ENCODE measurements at regions not wholly inside any gene's neighbourhood (a gene's known extent, or its start where the extent isn't known, plus 50 kb on each side); places are given as distances from the start of the nearest gene placed in this dataset.
"Not testable (repeated sequence)": the region's sequence is repeated elsewhere in the genome, so short reads cannot be mapped to it uniquely, and the experiment has no call there.

GRCh38 chr2:109976319-109976718 lies 77.8 kb downstream of the LIMS3 start:
- H3K27ac ChIP-seq; H3K4me3 ChIP-seq (ENCODE audit: low read depth, low read length); H3K36me3 ChIP-seq (replicated peaks); H3K27me3 ChIP-seq (replicated peaks); DNase-seq; in situ Hi-C loops (cut with HindIII; ENCODE audit: low pct_ligation_motif_present, low sequenced_read_pairs): not testable (repeated sequence)

DNA sequence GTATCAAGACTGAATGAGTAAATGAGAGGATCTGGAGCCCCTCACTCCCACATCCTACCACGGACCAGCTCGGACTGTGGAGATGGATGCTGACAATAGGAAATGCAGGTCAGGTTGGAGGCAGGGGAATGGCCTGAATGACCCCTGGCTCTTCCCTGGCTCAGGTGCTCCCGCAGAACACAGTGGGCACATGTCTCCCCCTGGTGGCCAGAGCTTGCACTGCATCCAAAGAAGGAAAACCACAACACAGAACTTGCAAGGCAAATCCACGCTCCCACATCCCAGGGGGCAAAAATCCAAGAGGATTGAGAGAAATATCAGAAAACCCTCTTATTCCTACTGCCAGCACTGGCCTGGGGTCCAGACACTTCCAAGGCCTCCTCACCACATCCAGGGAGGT lies 82.3 kb downstream of the LIMS3 start:
- H3K27me3 ChIP-seq (replicated peaks); DNase-seq; H3K27ac ChIP-seq; in situ Hi-C loops (cut with HindIII; ENCODE audit: low pct_ligation_motif_present, low sequenced_read_pairs); H3K4me3 ChIP-seq (ENCODE audit: low read depth, low read length); H3K36me3 ChIP-seq (replicated peaks): not testable (repeated sequence)

DNA sequence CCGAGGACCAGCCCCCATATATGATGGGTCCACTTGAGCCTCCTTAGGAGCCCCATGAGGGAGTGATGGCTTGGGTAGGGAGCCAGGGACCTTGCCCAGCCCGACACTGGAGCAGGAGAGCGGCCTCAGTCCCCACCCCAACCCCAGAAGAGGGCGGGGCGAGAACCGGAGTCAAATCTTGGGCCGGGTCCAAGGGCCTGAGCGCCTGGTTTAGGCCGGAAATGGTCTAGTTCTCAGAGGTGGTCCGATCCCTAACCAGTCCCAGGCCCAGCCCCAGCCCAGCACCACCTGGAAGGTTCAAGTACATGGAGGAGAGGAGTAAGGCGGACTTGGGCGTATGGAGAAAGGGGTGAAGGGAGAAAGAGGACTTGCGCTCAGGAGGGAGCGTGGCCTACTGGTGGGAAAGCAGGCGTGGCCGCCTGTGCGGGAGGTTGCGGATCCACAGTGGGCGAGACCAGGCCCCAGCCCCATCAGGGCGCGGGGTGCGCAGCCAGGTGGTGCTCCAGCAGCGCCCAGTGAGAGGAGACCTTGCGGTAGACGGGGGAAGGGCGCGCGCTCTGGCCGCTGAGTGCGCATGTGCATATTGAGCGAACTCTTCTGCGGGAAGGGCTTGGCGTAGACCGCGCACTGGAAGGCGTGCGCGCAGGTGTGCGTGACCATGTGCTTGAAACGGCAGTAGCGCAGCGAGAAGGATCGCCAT lies 88.1 kb downstream of the LIMS3 start:
- H3K27ac ChIP-seq; H3K27me3 ChIP-seq (replicated peaks); DNase-seq; H3K4me3 ChIP-seq (ENCODE audit: low read depth, low read length); in situ Hi-C loops (cut with HindIII; ENCODE audit: low pct_ligation_motif_present, low sequenced_read_pairs); H3K36me3 ChIP-seq (replicated peaks): not testable (repeated sequence)

- H3K27ac ChIP-seq; in situ Hi-C loops (cut with HindIII; ENCODE audit: low pct_ligation_motif_present, low sequenced_read_pairs); H3K36me3 ChIP-seq (replicated peaks); H3K4me3 ChIP-seq (ENCODE audit: low read depth, low read length); H3K27me3 ChIP-seq (replicated peaks); DNase-seq: not testable (repeated sequence)
Measured at GRCh38 chr2:109987089-109987420, 88.6 kb downstream of the LIMS3 start.

DNA sequence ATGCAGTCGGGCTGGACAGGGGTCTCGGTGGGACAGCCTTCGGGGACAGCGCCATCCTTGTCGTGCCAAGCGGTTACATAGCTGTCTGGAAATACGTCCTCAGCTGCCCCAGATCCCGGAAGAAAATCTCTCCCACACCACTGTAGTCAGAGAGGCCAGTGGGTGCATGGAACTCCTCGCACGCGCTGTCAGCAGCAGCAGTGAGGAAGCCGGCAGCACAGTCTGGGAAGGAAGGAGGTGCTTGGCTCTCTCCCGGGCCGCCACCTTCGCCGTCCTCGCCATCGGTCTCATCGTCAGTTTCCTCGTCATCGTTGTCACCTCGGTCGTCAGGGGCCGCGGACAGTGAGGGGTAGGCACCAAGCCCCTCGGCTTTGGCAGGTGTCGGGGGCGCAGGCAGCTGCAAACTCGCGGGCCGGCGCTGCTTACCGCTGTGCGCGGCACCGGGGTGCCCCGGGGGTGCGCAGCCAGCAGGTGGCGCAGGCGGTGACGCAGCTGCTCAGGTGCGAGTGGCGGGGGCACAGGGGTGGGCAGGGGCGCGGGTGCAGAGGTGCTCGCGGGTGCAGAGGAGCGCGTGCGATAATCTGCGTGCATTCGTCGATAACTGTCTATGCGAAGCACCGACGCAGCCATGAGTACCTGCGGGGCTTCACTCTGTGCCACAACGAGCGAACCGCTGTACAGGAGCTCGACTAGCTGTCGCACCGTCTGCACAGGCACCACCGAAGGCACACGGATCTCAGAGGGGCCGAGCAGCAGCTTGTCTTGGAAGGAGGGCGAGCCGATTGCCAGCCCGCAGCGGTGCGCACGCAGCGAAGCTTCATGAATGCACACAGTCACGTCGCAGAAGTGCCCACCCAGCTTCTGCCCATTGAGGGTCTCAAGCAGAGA lies 89.2 kb downstream of the LIMS3 start:
- H3K27ac ChIP-seq; H3K36me3 ChIP-seq (replicated peaks); in situ Hi-C loops (cut with HindIII; ENCODE audit: low pct_ligation_motif_present, low sequenced_read_pairs): not testable (repeated sequence)

GRCh38 chr2:109999395-109999794 lies 100.9 kb downstream of the LIMS3 start:
- H3K27ac ChIP-seq; H3K36me3 ChIP-seq (replicated peaks); H3K4me3 ChIP-seq (ENCODE audit: low read depth, low read length); H3K27me3 ChIP-seq (replicated peaks); in situ Hi-C loops (cut with HindIII; ENCODE audit: low pct_ligation_motif_present, low sequenced_read_pairs): not testable (repeated sequence)
- peak; percentile 1 for DNase-seq

More for the DNA sequence above, 89.2 kb downstream of the LIMS3 start:
- H3K4me3 ChIP-seq (ENCODE audit: low read depth, low read length); H3K27me3 ChIP-seq (replicated peaks); DNase-seq: not testable (repeated sequence)

DNA sequence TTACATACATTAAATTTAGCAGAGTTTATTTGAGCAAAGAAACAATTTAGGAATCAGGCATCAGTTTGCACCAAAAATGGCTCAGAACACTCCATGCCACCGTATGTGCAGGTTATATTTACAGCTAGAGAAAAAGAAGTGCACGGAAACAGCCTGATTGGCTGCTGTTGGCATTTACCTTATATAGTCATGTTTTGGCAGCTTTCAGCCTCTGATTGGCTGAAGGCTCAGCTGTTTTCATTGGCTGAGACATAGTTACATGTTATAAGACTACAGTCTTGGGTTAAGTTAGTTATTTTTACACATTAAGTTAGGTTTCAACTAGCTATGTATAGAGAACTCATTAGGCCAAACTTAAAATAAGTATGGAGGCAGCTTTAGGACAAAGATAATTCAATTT lies 104.0 kb downstream of the LIMS3 start:
- H3K36me3 ChIP-seq (replicated peaks); DNase-seq; H3K27me3 ChIP-seq (replicated peaks); H3K4me3 ChIP-seq (ENCODE audit: low read depth, low read length); H3K27ac ChIP-seq; in situ Hi-C loops (cut with HindIII; ENCODE audit: low pct_ligation_motif_present, low sequenced_read_pairs): not testable (repeated sequence)

DNA sequence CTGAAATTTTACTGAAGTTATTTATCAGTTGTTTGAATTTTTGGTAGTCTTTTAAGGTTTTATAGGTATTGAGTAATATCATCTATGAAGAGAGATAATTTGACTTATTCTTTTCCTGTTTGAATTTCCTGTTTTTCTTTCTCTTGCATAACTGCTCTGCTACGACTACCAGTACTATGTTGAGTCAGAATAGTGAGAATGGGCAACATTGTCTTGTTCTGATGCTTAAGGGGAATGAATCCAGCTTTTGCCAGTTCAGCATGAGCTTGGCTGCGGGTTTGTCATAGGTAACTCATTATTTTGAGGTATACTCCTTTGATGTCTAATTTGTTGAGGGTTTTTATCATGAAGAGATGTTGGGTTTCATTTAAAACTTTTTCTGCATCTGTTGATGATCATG lies 102.2 kb downstream of the MALL start:
- H3K4me3 ChIP-seq (ENCODE audit: low read depth, low read length); H3K36me3 ChIP-seq (replicated peaks); DNase-seq; H3K27me3 ChIP-seq (replicated peaks); H3K27ac ChIP-seq; in situ Hi-C loops (cut with HindIII; ENCODE audit: low pct_ligation_motif_present, low sequenced_read_pairs): not testable (repeated sequence)

DNA sequence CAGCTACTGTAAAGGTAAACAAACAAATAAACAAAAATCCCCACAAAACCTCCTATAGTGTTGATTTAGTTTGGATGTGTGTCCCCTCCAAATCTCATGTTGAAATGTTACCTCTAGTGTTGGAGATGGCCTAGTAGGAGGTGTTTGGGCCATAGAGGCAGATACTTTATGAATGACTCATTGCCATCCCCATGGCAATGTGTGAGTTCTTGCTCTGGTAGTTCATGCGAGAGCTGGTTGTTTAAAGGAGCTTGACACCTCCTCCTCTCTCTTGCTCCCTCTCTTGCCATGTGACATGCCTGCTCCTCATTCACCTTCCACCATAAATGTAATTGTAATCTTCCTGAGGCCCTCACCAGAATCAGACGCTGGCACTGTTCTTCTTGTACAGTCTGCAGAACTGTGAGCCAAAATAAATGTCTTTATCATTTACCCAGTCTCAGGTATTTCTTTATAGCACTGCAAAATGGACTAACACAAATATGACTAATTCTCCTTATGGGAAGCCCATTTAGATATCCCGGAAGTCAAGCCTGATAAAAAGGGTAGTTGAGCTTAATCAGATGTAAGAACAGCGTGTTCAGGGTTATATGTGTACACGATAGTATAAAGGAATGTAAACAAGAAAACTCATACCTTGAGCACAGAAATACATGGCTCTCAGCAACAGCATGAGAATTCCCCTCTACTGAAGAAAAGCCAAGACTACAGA lies 99.1 kb downstream of the MALL start:
- H3K36me3 ChIP-seq (replicated peaks); H3K27me3 ChIP-seq (replicated peaks); H3K27ac ChIP-seq; DNase-seq; H3K4me3 ChIP-seq (ENCODE audit: low read depth, low read length); in situ Hi-C loops (cut with HindIII; ENCODE audit: low pct_ligation_motif_present, low sequenced_read_pairs): not testable (repeated sequence)

DNA sequence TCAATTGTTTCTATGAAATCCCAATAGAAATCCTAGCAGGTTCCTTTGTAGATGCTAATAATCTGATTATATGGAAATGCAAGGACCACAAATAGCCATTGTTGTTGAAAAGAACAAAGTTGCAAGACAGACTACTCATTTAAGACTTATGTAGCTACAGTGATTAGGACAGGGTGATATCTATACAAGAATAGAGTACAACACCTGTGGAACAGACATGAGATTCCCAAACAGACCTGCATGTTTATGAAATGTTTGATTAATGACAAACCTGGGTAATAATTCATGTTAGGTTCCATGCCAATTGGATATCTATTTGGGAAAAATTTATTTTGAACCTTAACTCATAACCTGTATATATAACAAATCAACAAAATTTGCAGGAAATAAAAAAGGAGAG lies 95.4 kb downstream of the MALL start:
- in situ Hi-C loops (cut with HindIII; ENCODE audit: low pct_ligation_motif_present, low sequenced_read_pairs); H3K4me3 ChIP-seq (ENCODE audit: low read depth, low read length); H3K27ac ChIP-seq; H3K36me3 ChIP-seq (replicated peaks); DNase-seq; H3K27me3 ChIP-seq (replicated peaks): not testable (repeated sequence)

DNA sequence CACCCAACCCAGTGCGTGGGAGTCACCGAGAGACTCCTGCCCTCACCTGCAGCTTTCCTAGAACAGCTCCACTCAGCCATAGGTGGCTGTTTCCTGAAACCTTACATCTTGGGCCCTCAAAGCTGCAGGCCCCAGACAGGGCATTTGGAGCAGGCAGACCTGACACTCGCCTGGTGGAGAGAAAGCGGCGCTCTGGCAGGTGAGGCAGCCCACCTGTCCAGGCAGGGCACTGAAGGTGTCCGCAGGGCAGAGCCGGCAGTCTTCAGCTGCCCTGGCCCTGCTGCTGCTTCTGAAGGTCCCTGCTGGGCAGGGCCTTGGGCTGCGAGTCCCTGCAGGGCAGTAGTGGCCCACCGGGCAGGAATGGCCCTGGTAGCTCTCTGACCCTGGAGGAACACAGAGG lies 93.3 kb downstream of the MALL start:
- H3K4me3 ChIP-seq (ENCODE audit: low read depth, low read length); in situ Hi-C loops (cut with HindIII; ENCODE audit: low pct_ligation_motif_present, low sequenced_read_pairs); H3K27ac ChIP-seq: not testable (repeated sequence)

GRCh38 chr2:110026126-110026785 lies 89.4 kb downstream of the MALL start:
- H3K36me3 ChIP-seq (replicated peaks); DNase-seq; H3K27me3 ChIP-seq (replicated peaks); H3K4me3 ChIP-seq (ENCODE audit: low read depth, low read length); H3K27ac ChIP-seq; in situ Hi-C loops (cut with HindIII; ENCODE audit: low pct_ligation_motif_present, low sequenced_read_pairs): not testable (repeated sequence)

More for the DNA sequence above, 93.3 kb downstream of the MALL start:
- H3K27me3 ChIP-seq (replicated peaks); DNase-seq; H3K36me3 ChIP-seq (replicated peaks): not testable (repeated sequence)

DNA sequence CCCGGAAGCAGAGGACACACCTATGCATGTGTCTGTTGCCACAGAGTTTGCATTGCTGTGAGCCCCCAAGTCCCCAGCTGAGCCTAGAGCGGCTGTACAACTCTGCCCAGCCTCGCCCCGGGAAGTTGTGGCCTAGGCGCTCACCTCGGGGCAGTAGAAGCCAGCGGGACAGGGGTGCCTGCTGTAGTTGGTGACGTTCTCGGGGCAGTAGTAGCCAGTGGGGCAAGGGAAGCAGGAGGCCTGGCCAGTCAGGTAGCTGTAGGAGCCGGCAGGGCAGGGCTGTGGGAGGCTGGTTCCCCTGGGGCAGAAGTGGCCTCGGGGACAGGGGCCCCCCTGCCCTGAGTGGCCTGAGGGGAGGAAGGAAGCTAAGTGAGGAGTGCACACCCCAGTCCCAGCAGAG lies 87.2 kb downstream of the MALL start:
- H3K27ac ChIP-seq; H3K4me3 ChIP-seq (ENCODE audit: low read depth, low read length); H3K27me3 ChIP-seq (replicated peaks); DNase-seq; in situ Hi-C loops (cut with HindIII; ENCODE audit: low pct_ligation_motif_present, low sequenced_read_pairs); H3K36me3 ChIP-seq (replicated peaks): not testable (repeated sequence)

GRCh38 chr2:110030894-110031293 lies 84.7 kb downstream of the MALL start:
- DNase-seq; H3K4me3 ChIP-seq (ENCODE audit: low read depth, low read length); H3K36me3 ChIP-seq (replicated peaks); H3K27ac ChIP-seq; in situ Hi-C loops (cut with HindIII; ENCODE audit: low pct_ligation_motif_present, low sequenced_read_pairs); H3K27me3 ChIP-seq (replicated peaks): not testable (repeated sequence)
